ENCODE measurements at regions not wholly inside any gene's neighbourhood (a gene's known extent, or its start where the extent isn't known, plus 50 kb on each side); places are given as distances from the start of the nearest gene placed in this dataset.
"Not testable (repeated sequence)": the region's sequence is repeated elsewhere in the genome, so short reads cannot be mapped to it uniquely, and the experiment has no call there.

- no peak for TF ChIP-seq CTCF (IDR thresholded peaks at IDR 0.05; ENCODE audit: low read depth, low read length)
- H3K4me3 ChIP-seq (ENCODE audit: low read depth, low read length) = no peak overlapping the region
Observed at GRCh38 chr10:57624066-57624465, 643.6 kb downstream of the IPMK start.

- no peak overlapping the region for H3K4me3 ChIP-seq (ENCODE audit: low read depth, low read length)
- no peak for TF ChIP-seq CTCF (IDR thresholded peaks at IDR 0.05; ENCODE audit: low read depth, low read length)
Observed at GRCh38 chr10:57621466-57621865, 646.2 kb downstream of the IPMK start.

- H3K4me3 ChIP-seq (ENCODE audit: low read depth, low read length) = no peak overlapping the region
- TF ChIP-seq CTCF (IDR thresholded peaks at IDR 0.05; ENCODE audit: low read depth, low read length) = no peak
Observed at GRCh38 chr10:57605948-57606485, 661.7 kb downstream of the IPMK start.

GRCh38 chr10:57599440-57599839 lies 668.3 kb downstream of the IPMK start:
- TF ChIP-seq CTCF (IDR thresholded peaks at IDR 0.05; ENCODE audit: low read depth, low read length) = no peak
- no peak overlapping the region for H3K4me3 ChIP-seq (ENCODE audit: low read depth, low read length)

- TF ChIP-seq CTCF (IDR thresholded peaks at IDR 0.05; ENCODE audit: low read depth, low read length) = no peak
- no peak overlapping the region for H3K4me3 ChIP-seq (ENCODE audit: low read depth, low read length)
Observed at GRCh38 chr10:57593983-57594573, 673.6 kb downstream of the IPMK start.

GRCh38 chr10:57579926-57580325 lies 687.8 kb downstream of the IPMK start:
- TF ChIP-seq CTCF (IDR thresholded peaks at IDR 0.05; ENCODE audit: low read depth, low read length) = no peak
- H3K4me3 ChIP-seq (ENCODE audit: low read depth, low read length) = no peak overlapping the region

GRCh38 chr10:57562211-57562610 lies 705.5 kb downstream of the IPMK start:
- no peak overlapping the region for H3K4me3 ChIP-seq (ENCODE audit: low read depth, low read length)
- no peak for TF ChIP-seq CTCF (IDR thresholded peaks at IDR 0.05; ENCODE audit: low read depth, low read length)

- H3K4me3 ChIP-seq (ENCODE audit: low read depth, low read length) = not testable (repeated sequence)
Observed at GRCh38 chr10:57551774-57552173, 715.9 kb downstream of the IPMK start.
